ENCODE measurements at regions not wholly inside any gene's neighbourhood (a gene's known extent, or its start where the extent isn't known, plus 50 kb on each side); places are given as distances from the start of the nearest gene placed in this dataset.

DNA sequence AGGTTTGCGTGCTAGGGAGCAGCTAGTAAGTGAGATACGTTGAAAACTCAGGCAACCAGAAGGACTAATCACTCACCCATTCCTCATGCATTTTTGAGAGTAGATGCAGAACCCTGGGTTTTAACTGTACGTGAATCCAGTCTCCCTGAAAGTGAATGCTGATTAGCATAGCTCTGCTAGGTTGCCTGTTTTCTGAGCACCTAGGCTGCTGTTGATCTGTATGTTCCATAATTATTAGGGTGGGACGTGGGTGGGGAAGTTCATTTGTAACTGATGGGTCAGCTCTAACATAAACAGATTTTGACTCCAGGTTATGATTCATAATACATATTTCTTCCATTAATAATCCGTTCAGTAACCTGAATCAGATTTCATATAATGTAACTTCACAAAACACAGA is 379.0 kb upstream of the FANCL start:
- TF ChIP-seq, protein P1, sequence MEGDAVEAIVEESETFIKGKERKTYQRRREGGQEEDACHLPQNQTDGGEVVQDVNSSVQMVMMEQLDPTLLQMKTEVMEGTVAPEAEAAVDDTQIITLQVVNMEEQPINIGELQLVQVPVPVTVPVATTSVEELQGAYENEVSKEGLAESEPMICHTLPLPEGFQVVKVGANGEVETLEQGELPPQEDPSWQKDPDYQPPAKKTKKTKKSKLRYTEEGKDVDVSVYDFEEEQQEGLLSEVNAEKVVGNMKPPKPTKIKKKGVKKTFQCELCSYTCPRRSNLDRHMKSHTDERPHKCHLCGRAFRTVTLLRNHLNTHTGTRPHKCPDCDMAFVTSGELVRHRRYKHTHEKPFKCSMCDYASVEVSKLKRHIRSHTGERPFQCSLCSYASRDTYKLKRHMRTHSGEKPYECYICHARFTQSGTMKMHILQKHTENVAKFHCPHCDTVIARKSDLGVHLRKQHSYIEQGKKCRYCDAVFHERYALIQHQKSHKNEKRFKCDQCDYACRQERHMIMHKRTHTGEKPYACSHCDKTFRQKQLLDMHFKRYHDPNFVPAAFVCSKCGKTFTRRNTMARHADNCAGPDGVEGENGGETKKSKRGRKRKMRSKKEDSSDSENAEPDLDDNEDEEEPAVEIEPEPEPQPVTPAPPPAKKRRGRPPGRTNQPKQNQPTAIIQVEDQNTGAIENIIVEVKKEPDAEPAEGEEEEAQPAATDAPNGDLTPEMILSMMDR (IDR thresholded peaks at IDR 0.05), result no peak
- no peak for ATAC-seq
- H3K9me3 ChIP-seq, result no peaks in the 10 kb centered on the region

DNA sequence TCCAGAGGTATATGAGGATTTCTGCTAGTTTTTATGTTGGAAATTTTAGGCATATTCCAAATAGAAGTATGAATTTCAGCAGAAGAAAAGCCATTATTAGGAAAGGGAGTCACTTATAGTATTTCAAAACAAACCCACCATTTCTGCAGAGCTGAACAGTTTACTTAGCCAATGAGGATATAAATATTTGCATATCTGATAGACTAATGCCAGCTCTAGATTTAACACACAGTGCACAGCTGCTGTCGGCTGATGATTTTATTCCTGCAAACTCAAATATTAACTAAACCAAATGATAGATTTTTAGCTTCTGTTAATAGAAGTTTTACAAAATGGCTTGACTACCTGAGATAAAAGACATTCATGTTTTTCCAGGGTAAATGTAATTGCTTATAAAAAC is 375.8 kb upstream of the FANCL start:
- DNase-seq (no peak), ATAC-seq (no peak)
- no peak overlapping the region for H3K4me3 ChIP-seq
- intact Hi-C loops (cut with DNase I, micrococcal nuclease), result no loop called here
- no peaks in the 10 kb centered on the region for H3K36me3 ChIP-seq (ENCODE audit: low read depth)
- H3K9me3 ChIP-seq, result no peaks in the 10 kb centered on the region
- TF ChIP-seq, protein P1 (IDR thresholded peaks at IDR 0.05), result no peak
- H3K4me1 ChIP-seq (ENCODE audit: low read depth), result no peaks in the 10 kb centered on the region

More for the DNA sequence above, 379.0 kb upstream of the FANCL start:
- intact Hi-C loops (cut with DNase I, micrococcal nuclease), result no loop called here
- H3K4me1 ChIP-seq (ENCODE audit: low read depth), result no peaks in the 10 kb centered on the region
- H3K4me3 ChIP-seq, result no peak overlapping the region
- no peaks in the 10 kb centered on the region for H3K36me3 ChIP-seq (ENCODE audit: low read depth)
- no peak for DNase-seq

DNA sequence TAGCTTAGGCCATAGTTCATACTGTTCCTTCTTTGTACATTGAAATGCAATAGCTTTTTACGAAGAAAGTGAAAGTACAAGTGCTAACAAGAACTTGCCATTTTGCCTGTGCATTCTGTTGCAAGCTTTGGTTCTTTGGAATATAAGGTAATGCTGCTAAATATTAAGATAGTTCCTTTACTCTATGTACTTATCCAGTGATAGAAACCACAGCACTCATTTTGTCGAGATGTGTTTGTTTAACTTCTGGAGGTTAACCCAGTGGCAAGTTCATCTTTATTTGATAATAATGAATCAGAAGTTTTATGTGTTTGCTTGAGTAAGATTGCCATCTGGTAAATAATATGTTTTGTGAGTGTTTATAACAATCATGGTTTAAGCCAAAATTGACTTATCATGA is 373.1 kb upstream of the FANCL start:
- no peaks in the 10 kb centered on the region for H3K4me1 ChIP-seq (ENCODE audit: low read depth)
- intact Hi-C loops (cut with DNase I, micrococcal nuclease), result no loop called here
- TF ChIP-seq, protein P1 (IDR thresholded peaks at IDR 0.05), result no peak
- H3K4me3 ChIP-seq, result no peak overlapping the region
- H3K36me3 ChIP-seq (ENCODE audit: low read depth), result no peaks in the 10 kb centered on the region
- ATAC-seq (no peak), DNase-seq (no peak)
- no peaks in the 10 kb centered on the region for H3K9me3 ChIP-seq

DNA sequence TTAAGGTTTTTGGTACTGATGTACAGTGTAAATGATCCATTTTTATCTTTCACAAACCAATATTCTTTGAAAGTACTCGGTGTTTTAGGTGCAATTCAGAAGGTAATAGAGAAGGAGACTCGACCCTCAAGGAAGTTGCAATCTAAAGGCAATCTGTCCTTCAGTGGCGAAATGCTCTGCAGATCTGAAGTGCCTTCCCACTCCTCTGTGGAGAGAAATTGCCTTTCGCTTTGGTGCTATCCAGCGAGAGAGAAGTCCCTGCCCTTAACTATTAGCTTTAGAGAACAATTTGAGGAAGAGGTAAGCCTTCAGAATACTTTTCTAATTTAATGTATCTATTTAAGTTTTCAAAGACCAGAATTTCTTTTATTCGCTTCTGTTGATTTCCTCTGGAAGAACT is 371.8 kb upstream of the FANCL start:
- H3K9me3 ChIP-seq, result no peaks in the 10 kb centered on the region
- ATAC-seq (no peak), DNase-seq (no peak)
- H3K4me3 ChIP-seq, result no peak overlapping the region
- intact Hi-C loops (cut with DNase I, micrococcal nuclease), result no loop called here
- no peaks in the 10 kb centered on the region for H3K4me1 ChIP-seq (ENCODE audit: low read depth)
- TF ChIP-seq, protein P1 (IDR thresholded peaks at IDR 0.05), result no peak
- no peaks in the 10 kb centered on the region for H3K36me3 ChIP-seq (ENCODE audit: low read depth)

DNA sequence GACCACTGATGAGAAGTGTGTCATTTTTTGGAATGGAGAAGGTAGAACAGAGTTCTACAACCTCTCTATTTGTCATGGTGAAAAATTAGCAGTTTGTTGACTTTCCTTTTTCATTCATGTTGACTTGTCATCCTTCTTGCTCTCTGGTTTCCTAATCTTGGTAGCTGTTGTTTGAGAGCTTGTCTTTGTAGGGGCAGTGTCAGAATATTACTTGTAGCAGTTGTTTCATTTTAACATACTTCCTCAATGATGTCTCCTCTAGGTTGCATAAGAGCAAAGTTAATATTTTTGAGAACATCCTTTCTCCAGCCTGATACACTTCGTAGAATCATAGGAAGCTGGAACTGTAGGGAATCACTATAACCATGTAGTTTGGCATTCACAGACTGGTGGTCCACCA is 368.2 kb upstream of the FANCL start:
- intact Hi-C loops (cut with DNase I, micrococcal nuclease), result no loop called here
- Histone ChIP-seq H3K9me3 (no peaks in the 10 kb centered on the region), H3K36me3 (ENCODE audit: low read depth) (no peaks in the 10 kb centered on the region), H3K4me3 (no peak overlapping the region), H3K4me1 (ENCODE audit: low read depth) (no peaks in the 10 kb centered on the region)
- TF ChIP-seq, protein P1 (IDR thresholded peaks at IDR 0.05), result no peak
- ATAC-seq (no peak), DNase-seq (no peak)

DNA sequence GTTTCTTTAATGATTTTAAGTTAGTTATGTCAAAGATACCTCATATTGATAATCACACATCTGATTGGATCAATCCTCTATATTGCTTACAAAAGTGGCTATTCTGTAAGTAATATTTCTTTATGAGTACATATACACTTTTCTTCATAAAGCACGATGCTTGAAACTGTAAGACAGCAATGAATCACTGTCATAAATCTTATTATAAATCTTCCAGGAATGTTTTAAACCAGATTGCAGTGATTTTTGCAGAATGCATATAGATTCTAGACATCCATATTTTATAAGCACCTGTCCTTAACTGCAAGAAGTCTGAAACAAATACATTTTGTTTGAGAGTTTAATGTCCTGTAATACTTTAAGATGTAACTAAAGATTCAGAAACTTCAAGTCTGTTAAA is 367.0 kb upstream of the FANCL start:
- intact Hi-C loops (cut with DNase I, micrococcal nuclease), result no loop called here
- DNase-seq (no peak), ATAC-seq (no peak)
- TF ChIP-seq, protein P1 (IDR thresholded peaks at IDR 0.05), result no peak
- Histone ChIP-seq H3K4me1 (ENCODE audit: low read depth) (no peaks in the 10 kb centered on the region), H3K36me3 (ENCODE audit: low read depth) (no peaks in the 10 kb centered on the region), H3K4me3 (no peak overlapping the region), H3K9me3 (no peaks in the 10 kb centered on the region)
